Ishikawa (cell line): ENCODE measurements at regions not wholly inside any gene's neighbourhood (a gene's known extent, or its start where the extent isn't known, plus 50 kb on each side); places are given as distances from the start of the nearest gene placed in this dataset.

Experiments
- CEBPB ChIP-seq: IDR thresholded peaks from 2 replicates; pipeline ENCODE4 v1.6.1; 2012
- CREB1 ChIP-seq: IDR thresholded peaks from 2 replicates; pipeline ENCODE4 v1.6.1; 2012; ENCODE audit warnings: low read depth
- EGR1 ChIP-seq: IDR thresholded peaks from 2 replicates; pipeline ENCODE4 v1.6.1; 2012
- EP300 ChIP-seq: IDR thresholded peaks from 2 replicates; pipeline ENCODE4 v1.6.1; 2012; ENCODE audit warnings: borderline replicate concordance
- FOXM1 ChIP-seq: IDR thresholded peaks from 2 replicates; pipeline ENCODE4 v1.6.1; 2012; ENCODE audit warnings: low read depth, borderline replicate concordance
- MAX ChIP-seq: IDR thresholded peaks from 2 replicates; pipeline ENCODE4 v1.6.1; 2012
- NFIC ChIP-seq: IDR thresholded peaks from 2 replicates; pipeline ENCODE4 v1.6.1; 2012
- RAD21 ChIP-seq: IDR thresholded peaks from 2 replicates; pipeline ENCODE4 v1.6.1; 2012; ENCODE audit warnings: low read depth
- REST ChIP-seq: IDR thresholded peaks from 2 replicates; pipeline ENCODE4 v1.6.1; 2012; ENCODE audit warnings: low read depth, mild to moderate bottlenecking
- TAF1 ChIP-seq: IDR thresholded peaks from 2 replicates; pipeline ENCODE4 v1.6.1; 2012; ENCODE audit warnings: low read depth, mild to moderate bottlenecking
- TCF12 ChIP-seq: IDR thresholded peaks from 2 replicates; pipeline ENCODE4 v1.6.1; 2012; ENCODE audit warnings: low read depth
- TEAD4 ChIP-seq: IDR thresholded peaks from 2 replicates; pipeline ENCODE4 v1.6.1; 2012
- USF1 ChIP-seq: IDR thresholded peaks from 2 replicates; pipeline ENCODE4 v1.6.1; 2012
- YY1 ChIP-seq: IDR thresholded peaks from 2 replicates; pipeline ENCODE4 v1.6.1; 2012; ENCODE audit warnings: low read depth

- TF ChIP-seq EP300 (no peak), NFIC (no peak), FOXM1 (no peak), TEAD4 (no peak), REST (no peak), CEBPB (no peak), TCF12 (no peak), YY1 (no peak), USF1 (no peak), EGR1 (no peak)
These were observed 769.0 kb upstream of the ALG10B start for GRCh38 chr12:37547611-37548010.

- TF ChIP-seq TEAD4 (no peak), USF1 (no peak), YY1 (no peak), MAX (no peak), CREB1 (no peak), TAF1 (no peak), REST (no peak), TCF12 (no peak), RAD21 (no peak), NFIC (no peak), CEBPB (no peak)
These were observed 768.2 kb upstream of the ALG10B start for GRCh38 chr12:37548266-37548805.

GRCh38 chr12:37565112-37565511, 751.5 kb upstream of the ALG10B start:
- TF ChIP-seq RAD21 (no peak), CEBPB (peak; percentile 65)
